ENCODE measurements at regions not wholly inside any gene's neighbourhood (a gene's known extent, or its start where the extent isn't known, plus 50 kb on each side); places are given as distances from the start of the nearest gene placed in this dataset.

DNA sequence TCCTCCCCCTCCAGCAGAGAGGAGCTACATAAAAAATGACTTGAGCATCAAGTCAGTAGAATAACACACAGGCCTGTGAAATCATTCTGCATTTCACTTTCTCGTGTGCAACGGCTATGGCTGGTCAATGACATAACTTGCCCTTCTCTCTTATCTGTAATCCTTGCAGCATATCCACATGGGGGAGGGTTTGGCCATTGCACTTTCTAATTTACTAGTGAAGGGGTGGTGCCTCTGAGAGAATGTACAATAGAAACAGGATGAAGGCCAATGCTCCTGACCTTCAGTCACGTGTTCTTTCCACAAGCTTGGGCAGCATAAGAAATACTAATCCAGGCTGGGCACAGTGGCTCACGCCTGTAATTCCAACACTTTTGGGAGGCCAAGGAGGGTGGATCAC is 641.0 kb upstream of the ARGLU1 start:
- TF ChIP-seq, protein P1, sequence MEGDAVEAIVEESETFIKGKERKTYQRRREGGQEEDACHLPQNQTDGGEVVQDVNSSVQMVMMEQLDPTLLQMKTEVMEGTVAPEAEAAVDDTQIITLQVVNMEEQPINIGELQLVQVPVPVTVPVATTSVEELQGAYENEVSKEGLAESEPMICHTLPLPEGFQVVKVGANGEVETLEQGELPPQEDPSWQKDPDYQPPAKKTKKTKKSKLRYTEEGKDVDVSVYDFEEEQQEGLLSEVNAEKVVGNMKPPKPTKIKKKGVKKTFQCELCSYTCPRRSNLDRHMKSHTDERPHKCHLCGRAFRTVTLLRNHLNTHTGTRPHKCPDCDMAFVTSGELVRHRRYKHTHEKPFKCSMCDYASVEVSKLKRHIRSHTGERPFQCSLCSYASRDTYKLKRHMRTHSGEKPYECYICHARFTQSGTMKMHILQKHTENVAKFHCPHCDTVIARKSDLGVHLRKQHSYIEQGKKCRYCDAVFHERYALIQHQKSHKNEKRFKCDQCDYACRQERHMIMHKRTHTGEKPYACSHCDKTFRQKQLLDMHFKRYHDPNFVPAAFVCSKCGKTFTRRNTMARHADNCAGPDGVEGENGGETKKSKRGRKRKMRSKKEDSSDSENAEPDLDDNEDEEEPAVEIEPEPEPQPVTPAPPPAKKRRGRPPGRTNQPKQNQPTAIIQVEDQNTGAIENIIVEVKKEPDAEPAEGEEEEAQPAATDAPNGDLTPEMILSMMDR (IDR thresholded peaks at IDR 0.05), result no peak
- no peak for TF ChIP-seq POLR2A (IDR thresholded peaks at IDR 0.05)

All from thyroid gland (tissue), 4 donors.